DMS 273 (cell line): ENCODE measurements at regions not wholly inside any gene's neighbourhood (a gene's known extent, or its start where the extent isn't known, plus 50 kb on each side); places are given as distances from the start of the nearest gene placed in this dataset.
"Not testable (repeated sequence)": the region's sequence is repeated elsewhere in the genome, so short reads cannot be mapped to it uniquely, and the experiment has no call there.

ENCODE experiments used
- DNase-seq: peaks from one replicate; lab custom pipeline; 2025; ENCODE audit not compliant: unreplicated experiment; lab: John Stamatoyannopoulos, UW

DNA sequence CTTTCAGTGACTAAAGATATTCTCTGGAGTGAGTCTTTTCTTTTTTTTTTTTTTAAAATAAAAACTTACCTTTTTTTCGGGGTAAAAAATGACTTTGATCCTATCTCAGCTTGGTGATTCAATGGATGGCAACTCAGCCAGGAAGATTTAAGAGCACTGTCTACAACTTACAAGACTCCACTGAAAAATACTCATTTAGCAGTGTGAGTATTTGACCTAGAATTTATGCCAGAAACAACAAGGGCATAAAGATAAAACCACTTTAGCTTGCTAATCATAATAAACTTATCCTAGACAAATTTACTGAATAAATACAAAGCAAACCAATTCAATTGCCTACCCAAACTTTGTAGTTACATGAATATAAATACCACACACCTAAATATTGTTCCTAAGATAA lies 446.6 kb downstream of the RPS29 start:
- DNase-seq: no peak

DNA sequence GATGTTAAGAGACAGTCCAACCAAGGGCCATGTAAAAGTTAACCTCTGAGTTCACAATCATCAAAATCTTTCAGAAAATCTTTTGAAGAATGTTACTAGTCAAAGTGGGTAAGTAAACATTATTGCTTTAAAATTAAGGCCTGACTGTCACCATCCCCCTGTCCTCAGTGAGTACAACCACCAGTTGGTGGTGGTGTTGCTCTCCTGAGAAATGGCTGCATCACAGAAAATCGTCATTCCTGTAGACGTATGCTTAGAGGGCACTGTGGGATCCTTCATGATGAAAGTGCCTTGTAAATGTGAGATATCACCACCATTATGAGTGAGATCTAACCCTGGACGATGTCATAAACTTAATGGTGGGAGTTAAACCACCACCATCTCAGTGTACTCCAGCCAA lies 451.2 kb downstream of the RPS29 start:
- DNase-seq: peak; percentile 4

DNA sequence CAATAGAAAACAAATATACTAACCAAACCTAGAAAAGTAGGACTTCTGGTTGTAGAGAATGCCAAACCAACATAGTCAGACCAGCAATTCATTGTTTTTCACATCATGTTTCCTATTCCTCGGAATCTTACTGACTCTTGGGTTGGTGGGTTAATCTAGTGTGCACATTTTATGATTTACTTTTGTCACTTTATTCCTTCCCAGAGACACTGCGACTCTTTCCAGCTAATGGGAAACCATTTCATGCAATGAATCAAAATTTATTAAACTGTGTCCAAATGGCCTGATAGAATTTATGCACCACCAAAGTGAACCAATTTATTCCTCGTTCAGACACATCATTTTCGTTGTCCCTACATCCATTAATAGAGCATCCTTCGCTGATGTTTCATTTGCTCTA lies 464.9 kb downstream of the RPS29 start:
- no peak for DNase-seq

DNA sequence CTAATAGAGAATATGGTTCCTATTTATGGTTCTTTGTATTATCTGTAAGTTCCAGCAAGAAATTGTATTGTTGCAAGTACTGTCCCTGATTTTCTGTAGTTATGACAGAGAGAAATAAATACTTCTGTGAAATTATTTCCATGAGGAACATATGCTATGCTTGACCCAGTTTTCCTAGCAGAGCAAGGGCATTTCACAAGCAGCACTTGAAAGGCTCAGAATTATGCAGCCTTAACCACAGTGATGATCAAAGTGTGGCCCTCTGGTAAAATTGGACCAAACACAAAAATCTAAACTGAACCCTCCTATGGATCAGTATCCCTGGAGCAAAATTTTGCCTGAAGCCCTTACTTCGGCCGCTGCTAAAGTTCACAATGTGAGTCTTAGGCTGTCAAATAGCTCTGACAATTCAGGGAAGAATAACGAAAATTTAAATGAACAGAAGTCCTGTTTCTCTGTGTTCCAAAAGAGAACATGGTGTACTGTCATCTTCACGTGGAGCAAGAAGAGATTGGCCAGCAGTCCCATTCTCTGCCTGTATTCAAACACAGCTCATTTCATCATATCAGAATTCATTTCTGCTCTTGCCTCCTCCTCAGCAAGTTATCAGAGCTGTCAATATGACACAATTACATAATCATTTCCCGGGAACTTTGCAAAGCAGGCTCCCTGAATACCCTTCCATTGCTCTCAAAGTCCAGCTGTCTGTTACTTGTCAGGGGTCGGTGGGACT lies 471.9 kb downstream of the RPS29 start:
- no peak for DNase-seq

DNA sequence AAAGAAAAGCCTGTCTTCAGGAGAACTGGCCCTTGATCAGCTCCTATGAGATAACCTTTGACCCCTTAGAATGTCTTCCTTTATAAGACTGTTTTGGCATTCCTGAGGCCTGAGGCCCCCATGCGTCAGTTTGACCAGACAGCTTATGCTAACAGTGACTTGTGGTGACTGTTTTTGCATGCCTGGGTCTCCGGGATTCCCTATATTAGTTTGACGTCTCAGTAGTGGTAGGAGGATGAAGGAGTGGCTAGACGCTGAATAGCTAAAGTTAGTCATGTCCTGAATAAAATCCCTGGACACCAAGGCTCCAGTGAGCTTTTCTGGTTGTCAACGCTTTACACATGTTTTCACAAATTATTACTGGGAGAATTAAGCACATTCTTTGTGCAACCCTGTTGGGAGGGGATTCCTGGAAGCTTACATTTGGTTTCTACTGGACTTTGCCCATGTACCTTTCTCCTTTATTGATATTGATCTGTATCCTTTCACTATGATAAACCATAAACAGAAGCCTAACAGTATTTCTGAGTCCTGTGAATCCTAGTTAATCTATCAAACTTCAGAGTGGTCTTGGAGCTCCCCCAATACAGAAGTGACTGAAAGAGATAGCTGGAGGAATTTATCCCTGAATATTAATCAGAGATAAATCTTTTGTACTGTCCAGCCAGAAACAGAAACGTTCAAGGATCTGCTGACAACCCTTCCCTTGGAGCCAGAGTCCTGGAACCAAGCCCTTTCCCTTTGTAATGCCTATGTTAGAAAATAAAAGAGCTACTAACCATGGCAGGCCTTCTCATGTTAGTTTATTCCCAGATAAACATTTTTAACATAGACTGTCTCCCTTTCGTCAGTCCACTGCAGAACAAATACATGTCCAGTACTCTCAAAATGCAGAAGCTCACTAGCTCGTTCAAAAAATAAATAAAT lies 479.2 kb downstream of the RPS29 start:
- DNase-seq: no peak

DNA sequence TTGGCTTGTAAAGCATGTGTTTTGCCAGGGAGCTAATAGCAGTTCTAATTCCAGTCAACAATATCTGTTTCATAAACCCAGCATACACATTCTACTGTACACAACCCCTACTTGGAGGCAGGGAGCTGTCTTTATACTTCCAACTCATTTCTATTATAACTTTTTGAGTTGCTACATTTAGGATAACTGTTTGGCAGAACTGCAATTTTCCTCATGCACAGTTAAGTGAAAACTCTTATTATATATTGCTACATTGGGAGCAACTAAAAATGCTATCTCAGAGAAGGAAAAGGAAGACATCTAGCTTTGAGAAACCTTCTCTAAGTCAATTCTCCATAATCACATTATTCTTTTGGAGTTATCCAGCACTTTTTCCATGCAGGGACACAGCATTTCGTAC lies 480.2 kb downstream of the RPS29 start:
- no peak for DNase-seq

DNA sequence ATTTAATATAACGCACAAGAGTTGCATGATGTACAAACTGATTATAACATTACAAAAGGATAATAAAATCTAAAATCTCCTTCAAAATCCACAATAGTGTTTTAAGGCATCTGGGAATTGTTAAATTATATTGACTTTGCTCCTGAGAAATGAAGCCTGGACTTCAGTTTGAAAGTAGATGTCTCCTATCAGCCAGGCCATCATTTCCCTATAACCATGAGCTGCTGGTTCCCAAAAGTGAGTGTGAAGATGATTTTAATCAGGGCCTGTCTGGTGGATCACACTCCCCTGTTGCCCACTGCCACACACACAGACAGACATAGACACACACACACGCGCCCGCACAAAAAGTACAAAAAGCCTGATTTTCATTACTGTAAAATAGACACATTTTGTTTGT lies 480.7 kb downstream of the RPS29 start:
- DNase-seq: no peak

DNA sequence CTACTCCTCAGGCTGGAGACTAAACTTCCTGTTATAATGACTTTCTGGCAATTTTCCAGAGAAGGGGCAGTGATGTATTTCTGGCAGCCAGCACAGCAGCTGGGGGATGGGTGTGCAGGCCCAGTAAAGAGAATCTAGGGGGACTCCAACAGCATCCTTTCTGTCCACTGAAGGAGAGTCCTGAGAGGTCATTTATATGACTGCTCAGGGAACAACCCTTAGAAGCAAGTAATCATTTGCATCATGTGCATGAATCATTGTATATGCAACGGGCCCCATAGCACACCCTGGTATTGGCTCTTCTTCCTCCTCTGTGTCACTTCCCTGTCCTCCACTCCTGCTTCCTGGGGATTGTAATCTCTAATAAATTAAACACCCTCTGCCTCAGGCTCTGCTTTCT lies 493.8 kb downstream of the RPS29 start:
- DNase-seq: no peak

DNA sequence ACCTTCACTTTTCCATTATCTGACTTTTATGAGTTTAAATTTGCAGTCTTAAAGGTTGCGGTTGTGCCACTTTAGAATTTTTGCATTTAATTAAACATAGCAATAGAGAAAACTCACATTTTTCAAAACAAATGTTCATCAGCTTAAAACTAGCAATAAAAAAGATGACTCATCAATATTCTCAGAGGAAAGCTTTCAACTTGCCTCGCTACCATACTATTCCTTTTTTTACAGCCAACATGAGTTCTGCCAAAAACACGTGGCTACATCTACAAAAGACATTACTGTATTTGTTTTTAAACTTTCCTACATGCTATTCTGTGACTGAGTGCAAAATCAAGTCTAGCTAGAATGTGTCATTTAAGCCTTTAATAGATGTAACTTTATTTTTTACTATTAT lies 497.1 kb downstream of the RPS29 start:
- DNase-seq: no peak

DNA sequence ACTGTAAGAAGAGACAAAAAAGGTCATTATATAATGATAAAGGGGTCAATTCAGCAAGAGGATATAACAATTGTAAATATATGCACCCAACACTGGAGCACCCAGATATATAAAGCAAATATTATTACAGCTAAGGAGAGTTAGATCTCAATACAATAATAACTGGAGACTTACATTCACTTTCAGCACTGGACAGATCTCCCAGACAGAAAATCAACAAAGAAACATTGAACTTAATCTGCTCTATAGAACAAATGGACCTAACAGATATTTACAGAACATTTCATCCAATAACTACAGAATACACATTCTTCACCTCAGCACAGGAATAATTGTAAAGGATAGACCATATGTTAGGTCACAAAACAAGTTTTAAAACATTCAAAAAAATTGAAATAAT lies 512.9 kb downstream of the RPS29 start:
- DNase-seq: not testable (repeated sequence)

DNA sequence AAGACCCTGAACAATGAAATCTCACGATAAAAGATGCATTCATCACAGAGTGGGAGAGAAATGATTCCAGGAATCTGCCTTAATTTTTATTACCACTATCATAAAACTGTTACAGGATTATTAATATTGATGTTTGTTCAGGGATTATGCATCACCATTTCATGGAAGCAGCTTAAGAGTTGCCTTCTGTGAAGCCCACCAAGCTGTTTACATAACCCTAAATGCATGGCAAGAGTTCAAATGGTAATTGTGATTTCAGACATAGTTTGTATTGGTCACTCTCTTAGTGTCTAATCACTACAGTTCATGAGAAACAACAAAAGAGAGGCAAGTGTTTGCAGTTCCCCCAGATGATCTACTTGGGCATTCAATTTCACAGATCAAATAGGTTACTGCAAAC lies 527.7 kb downstream of the RPS29 start:
- no peak for DNase-seq

DNA sequence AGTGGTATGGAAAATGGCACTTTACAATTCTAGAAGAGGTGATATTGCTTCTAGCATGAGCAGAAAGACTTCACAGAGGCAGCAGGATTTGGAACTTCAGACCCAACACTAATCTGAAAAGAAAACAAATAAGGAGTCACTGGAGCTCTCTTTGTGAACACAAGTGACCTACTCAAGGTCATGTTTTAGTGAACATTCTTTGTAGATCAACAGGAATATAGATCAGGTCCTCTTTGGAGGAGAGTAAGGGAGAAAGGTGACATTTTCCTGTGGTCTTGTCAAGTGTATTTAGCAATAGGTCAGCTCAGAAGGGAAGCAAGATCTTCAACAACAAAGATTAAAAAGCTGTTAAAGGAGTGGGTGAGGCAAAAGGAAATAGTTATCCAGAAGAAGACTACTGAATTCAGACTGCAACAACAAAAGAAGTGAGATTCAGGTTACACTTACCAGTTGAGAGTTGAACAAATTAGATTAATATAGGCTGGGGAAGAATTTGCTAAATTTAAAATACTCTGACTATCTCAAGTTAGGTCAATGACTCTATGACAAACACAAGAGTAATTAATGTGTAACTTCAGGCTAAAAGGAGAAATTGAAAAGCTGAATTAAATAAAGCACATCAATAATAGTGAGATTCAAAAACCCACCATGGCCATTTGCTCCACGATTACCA lies 528.2 kb downstream of the RPS29 start:
- DNase-seq: no peak

DNA sequence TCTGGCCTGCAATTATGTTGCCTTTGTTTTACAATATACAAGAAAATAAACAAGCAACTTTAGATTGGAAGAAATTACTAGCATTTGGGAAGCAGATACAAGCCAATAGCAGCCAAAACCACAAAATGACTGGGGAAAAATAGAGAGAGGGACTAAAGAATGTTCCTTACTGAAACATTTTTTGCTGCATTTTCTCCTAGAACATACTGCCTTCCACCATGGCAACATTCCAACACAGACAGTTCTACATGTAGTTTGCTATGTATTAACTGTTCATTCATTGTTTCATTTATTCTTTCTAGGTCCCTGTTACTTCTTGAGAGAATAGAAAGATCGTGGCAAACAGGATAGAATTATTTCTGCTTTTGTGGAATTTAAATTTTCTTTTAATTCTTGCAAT lies 530.2 kb downstream of the RPS29 start:
- DNase-seq: no peak

DNA sequence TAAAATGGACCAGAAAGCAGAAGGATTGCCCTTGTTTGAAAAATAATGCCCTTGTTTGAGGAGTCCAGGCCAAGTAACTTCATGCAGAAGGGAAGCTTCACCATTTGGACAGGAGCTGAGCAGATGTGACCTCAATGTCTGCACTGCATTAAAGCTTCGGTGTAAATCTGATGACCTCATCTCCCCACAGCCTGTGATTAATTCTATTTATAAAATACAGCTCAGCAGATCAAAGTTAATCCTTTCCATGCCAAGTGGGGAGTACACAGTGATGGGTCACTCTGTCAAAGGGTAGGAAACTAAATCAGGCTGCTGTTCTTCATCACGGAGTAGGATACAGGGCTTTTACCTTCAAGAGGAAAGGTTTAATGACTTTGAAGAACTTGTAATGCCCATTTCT lies 533.7 kb downstream of the RPS29 start:
- no peak for DNase-seq

DNA sequence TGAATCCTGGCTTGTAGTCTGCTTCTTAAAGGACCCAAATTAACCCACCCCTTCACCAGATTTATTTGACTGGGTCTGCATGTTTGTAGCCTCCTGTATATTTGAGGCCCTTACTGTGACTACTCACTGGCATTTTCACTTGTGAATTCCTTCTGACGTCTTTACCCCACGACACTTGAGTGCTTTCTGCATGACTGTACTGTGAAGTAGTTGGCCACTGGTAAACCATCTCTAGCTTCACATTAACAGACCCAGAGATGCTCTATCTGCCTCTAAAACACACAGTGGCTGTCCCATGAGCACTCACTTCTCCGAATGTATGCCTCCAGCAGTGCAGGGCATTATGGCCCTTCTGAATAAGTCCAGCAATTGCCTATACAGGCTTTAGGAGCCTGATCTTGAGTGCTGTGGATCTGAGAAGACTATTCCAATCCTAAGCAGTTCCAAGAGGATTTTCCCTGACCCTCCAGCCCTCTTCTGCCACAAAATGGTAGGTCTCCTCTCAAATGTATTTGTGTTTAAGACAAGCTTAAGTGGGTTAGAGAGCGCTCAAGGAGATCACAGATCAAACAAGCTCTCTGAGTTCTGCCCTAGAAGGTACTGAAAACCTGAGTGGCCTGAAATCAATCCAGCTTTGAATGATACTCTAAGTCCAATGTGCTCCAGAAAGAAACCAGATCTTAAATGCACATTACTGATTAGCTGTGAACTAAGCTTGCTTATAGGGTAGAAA lies 534.7 kb downstream of the RPS29 start:
- DNase-seq: no peak

DNA sequence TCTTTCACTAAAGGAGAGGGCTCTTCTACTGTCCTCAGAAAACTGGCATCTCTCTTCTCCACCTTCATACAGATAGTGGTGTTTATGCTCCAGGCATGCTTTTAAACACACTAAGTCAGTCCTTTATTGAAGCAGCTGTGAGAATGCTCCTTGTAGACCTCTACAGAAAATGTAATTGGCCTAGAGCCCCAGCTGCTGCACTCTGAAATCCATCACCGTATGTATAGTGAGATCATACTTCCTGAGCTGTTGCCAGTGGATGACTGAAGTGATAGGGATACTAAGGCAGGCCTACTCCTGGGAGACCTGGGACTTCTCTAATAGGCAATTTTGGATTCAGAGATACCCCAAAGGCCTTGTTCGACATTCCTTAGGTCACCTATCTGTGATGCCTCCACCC lies 535.4 kb downstream of the RPS29 start:
- DNase-seq: no peak

DNA sequence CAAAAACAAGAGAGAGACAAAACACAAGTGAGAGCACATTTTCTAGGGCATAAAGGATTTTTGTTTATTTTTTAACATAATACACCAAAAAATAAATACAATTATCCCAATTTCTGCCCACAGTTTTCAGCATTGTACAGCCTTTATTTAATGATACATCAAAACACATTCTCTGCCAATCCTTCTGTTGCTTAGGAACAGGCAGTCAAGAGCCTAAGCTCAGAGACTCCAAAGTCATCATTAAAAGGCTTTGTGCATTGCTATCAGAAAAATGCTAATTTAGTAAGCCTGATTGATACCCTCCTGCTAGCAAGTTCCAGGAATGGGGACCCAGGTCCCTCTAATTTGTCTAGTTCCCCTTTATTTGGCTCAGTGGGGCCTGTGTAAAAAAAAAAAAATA lies 536.5 kb downstream of the RPS29 start:
- no peak for DNase-seq

DNA sequence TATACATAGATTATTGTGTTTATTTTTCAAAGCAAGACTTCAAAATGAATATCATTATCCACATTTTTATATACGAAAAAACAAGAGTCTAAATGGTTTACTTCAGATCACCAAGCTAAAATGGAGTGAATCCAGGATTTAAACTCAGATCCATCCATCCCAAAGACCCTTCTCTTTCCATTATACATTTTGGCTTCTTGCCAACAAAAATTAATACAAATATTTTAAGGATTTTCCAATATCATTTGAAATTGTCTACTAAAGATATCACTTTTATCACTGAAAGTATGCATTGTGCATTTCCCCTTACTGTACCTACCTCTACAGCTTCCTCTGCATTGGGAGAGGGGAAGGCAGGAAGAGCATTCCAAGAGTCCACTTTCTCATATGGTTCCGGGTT lies 541.2 kb downstream of the RPS29 start:
- no peak for DNase-seq

DNA sequence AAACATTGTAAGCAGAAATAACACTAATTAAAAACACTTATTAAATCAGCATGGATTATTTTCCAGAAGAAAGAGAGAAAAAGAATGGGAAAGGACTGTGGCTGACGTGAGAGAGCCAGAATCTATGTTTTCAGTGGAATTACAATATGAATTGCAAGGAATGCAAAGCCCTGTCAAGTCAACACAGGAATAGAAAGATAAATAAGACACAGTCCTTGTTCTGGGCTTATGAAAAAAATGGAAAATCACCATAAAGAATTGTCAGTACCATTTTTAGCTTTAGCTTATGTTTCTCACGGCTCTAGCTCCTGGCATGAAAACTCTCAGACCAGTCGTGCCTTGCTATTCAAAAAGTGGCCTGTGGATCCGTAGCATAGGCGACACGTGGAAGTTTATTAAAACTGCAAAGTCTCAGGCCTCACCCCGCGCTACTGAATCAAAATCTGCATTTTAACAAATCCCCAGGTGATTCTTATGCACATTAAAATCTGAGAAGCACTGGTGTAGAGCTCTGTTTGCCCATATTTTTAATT lies 549.1 kb downstream of the RPS29 start:
- DNase-seq: no peak

DNA sequence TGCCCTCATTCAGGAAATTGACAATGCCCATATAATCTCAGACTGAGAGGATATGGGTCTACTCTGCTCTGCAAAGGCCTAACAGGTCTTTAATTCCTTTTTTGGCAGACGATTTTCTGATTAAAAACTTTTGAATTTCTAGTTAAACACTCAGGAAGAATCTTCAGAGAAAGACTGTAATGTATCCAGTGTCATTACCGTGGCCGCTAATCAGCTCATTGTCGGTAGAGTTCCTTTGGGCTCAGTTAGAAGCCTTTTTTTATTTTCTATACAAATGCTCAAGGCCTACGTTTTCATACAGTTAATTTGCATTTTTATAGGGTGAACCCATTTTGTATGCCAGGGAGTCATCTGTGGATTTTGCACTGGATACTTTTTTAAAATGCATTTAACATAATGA lies 549.9 kb downstream of the RPS29 start:
- DNase-seq: no peak

DNA sequence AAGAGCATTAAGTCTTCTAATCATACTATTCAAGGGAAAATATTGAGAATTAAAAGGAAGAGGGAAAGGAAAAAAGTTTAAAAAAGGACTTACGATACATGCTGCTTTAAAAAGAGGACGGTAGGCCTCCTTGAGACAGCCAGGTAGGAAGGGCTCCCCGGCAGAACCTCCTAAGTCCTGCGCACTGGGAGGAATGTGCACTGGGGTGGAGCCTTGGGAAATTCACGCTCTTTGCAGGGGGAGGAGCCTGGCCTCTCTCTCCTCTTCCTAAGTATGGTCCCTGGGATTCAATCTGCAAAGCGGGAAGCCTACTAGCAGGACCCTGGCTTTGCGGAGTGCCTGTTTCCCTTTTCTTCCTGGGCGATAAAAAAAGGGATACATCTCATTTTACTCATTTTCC lies 553.0 kb downstream of the RPS29 start:
- DNase-seq: no peak
